K562 (cell line): ENCODE measurements at regions not wholly inside any gene's neighbourhood (a gene's known extent, or its start where the extent isn't known, plus 50 kb on each side); places are given as distances from the start of the nearest gene placed in this dataset.

Experiments used
- CTCF ChIP-seq, 3 experiments: IDR thresholded peaks in 2 of 3; conservative IDR thresholded peaks in 1 of 3; 2 replicates each; pipeline ENCODE4 v1.5.1; 2011 to 2012; ENCODE audit warnings: low read length in 3 of 3, mild to moderate bottlenecking in 3 of 3, control low read depth in 2 of 3, improper control_type of control experiment in 1 of 3, inconsistent platforms in 1 of 3, low read depth in 1 of 3, mixed read lengths in 1 of 3, moderate library complexity in 1 of 3; ENCODE audit not compliant: insufficient read depth in 2 of 3
- DACH1 ChIP-seq: fragments of 450-650 bp; IDR thresholded peaks from 2 replicates; pipeline ENCODE4 v1.6.1; 2018; ENCODE audit not compliant: partially characterized antibody
- ESRRA ChIP-seq: fragments of 450-650 bp; IDR thresholded peaks from 2 replicates; pipeline ENCODE4 v1.6.1; 2014; ENCODE audit warnings: low read depth, mild to moderate bottlenecking, moderate library complexity, borderline replicate concordance
- EZH2 ChIP-seq: IDR thresholded peaks from 2 replicates; pipeline ENCODE4 v1.6.1; 2012; ENCODE audit warnings: low read depth, mild to moderate bottlenecking, inconsistent platforms, low read length, borderline replicate concordance
- PHF21A ChIP-seq: fragments of 450-650 bp; IDR thresholded peaks from 2 replicates; pipeline ENCODE4 v1.6.1; 2017; ENCODE audit warnings: low read depth, borderline replicate concordance
- RAD21 ChIP-seq, 2 experiments: fragments of 250-450 bp in 1 of 2; fragments of 450-650 bp in 1 of 2; sonication (Bioruptor Pico) in 1 of 2; formaldehyde crosslinking in 1 of 2; IDR thresholded peaks in 1 of 2; conservative IDR thresholded peaks in 1 of 2; 2 replicates each; pipeline versions ENCODE4 v1.4.0 to v1.8.0; 2020 to 2022; ENCODE audit warnings: mild to moderate bottlenecking in 2 of 2, moderate library complexity in 1 of 2
- RBM22 ChIP-seq: fragments of 200-400 bp; formaldehyde crosslinking; IDR thresholded peaks from 2 replicates; pipeline ENCODE4 v1.6.1; 2018; ENCODE audit warnings: low read length, low read depth; ENCODE audit not compliant: poor library complexity, severe bottlenecking
- TCF7L2 ChIP-seq: fragments of 150-350 bp; IDR thresholded peaks from 2 replicates; pipeline ENCODE4 v1.6.1; 2016; ENCODE audit warnings: low read depth, mild to moderate bottlenecking, low read length, moderate library complexity
- ZNF124 ChIP-seq: sonication (generic); formaldehyde crosslinking; IDR thresholded peaks from 2 replicates; pipeline ENCODE4 v1.8.1; 2022; ENCODE audit warnings: missing genetic modification reagents
- ZNF274 ChIP-seq: IDR thresholded peaks from 2 replicates; pipeline ENCODE4 v1.6.1; 2011; ENCODE audit warnings: low read depth, mild to moderate bottlenecking, low read length, moderate library complexity, borderline replicate concordance
- ZNF41 ChIP-seq: fragments of 250-450 bp; sonication (Bioruptor Pico); conservative IDR thresholded peaks from 2 replicates; pipeline ENCODE4 v1.4.0; 2020; ENCODE audit warnings: mild to moderate bottlenecking
- TF ChIP-seq, protein P1 (sequence below): fragments of 450-650 bp; formaldehyde crosslinking; IDR thresholded peaks from 2 replicates; pipeline ENCODE4 v1.4.0; 2022; ENCODE audit warnings: missing genetic modification characterization

DNA sequence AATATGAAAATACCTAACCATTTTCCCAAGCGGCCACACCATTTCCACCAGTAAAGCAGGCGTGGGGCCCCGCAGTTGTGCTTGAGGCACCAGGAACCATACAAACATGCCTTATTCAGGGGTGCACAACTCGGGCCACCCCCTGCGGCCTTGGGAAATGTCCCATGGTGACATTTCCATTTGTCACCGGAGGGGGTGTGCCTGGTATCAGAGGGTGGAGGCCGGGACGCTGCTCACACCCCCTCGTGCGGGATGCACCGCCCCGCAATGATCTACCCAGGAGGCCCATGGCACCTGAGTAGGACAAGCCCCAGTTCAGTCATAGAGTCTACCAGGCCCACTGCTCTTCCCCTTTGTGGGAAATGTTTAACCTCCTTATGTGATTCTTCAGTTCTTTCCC, 218.8 kb downstream of the TEX29 start:
- TF ChIP-seq RBM22 = no peak
- TF ChIP-seq CTCF (IDR thresholded peaks at IDR 0.05 in 2 of 3, conservative IDR thresholded peaks at IDR 0.05 in 1 of 3; ENCODE audit: insufficient read depth in 2 of 3, low read depth in 1 of 3, low read length in 3 of 3) = no peak
- TF ChIP-seq ZNF124 (CRISPR knock-in tag) = no peak
- no peak for TF ChIP-seq DACH1
- TF ChIP-seq PHF21A = no peak
- TF ChIP-seq TCF7L2 = no peak
- TF ChIP-seq EZH2 = no peak
- TF ChIP-seq, protein P1, sequence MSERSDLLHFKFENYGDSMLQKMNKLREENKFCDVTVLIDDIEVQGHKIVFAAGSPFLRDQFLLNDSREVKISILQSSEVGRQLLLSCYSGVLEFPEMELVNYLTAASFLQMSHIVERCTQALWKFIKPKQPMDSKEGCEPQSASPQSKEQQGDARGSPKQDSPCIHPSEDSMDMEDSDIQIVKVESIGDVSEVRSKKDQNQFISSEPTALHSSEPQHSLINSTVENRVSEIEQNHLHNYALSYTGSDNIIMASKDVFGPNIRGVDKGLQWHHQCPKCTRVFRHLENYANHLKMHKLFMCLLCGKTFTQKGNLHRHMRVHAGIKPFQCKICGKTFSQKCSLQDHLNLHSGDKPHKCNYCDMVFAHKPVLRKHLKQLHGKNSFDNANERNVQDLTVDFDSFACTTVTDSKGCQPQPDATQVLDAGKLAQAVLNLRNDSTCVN (CRISPR knock-in tag) = no peak
- no peak for TF ChIP-seq ZNF41 (CRISPR knock-in tag)
- TF ChIP-seq ESRRA = no peak
- TF ChIP-seq ZNF274 = no peak
- no peak for TF ChIP-seq RAD21 (CRISPR knock-in tag; conservative IDR thresholded peaks at IDR 0.05 in 1 of 2, IDR thresholded peaks at IDR 0.05 in 1 of 2)
